H1 (cell line): ENCODE measurements at regions not wholly inside any gene's neighbourhood (a gene's known extent, or its start where the extent isn't known, plus 50 kb on each side); places are given as distances from the start of the nearest gene placed in this dataset.

ENCODE experiments used
- CTCF ChIA-PET: fragments of 300-600 bp; sonication (Branson Sonifier 250); formaldehyde crosslinking; loops from one replicate; lab custom pipeline; 2021; ENCODE audit not compliant: partially characterized antibody; lab: Charles Lee
- POLR2A ChIA-PET: fragments of 300-600 bp; sonication (Branson Sonifier 250); formaldehyde crosslinking; loops from one replicate; lab custom pipeline; 2021; ENCODE audit warnings: inconsistent platforms; ENCODE audit not compliant: partially characterized antibody; lab: Charles Lee
- DNase-seq, 2 experiments: peaks; one replicate each; pipeline versions ENCODE4 v3.0.0 to v3.0.0-alpha.2; 2010 to 2022; ENCODE audit warnings: low spot score in 2 of 2, low read depth in 1 of 2, mixed read lengths in 1 of 2
- FAIRE-seq: peaks from 2 replicates; lab custom pipeline; 2011; peaks lifted over from hg19 to GRCh38; lab: Jason Lieb, UNC
- H2AFZ ChIP-seq: 2 replicates; pipeline ENCODE4 v1.8.1; 2012; ENCODE audit warnings: low read length, inconsistent platforms
- H2AK5ac ChIP-seq: 2 replicates; pipeline ENCODE4 v1.6.1; 2013; ENCODE audit warnings: low read depth, low read length
- H2BK120ac ChIP-seq: replicated peaks from 2 replicates; pipeline ENCODE3; 2013; ENCODE audit warnings: low read depth, low read length, inconsistent platforms
- H2BK12ac ChIP-seq: 2 replicates; pipeline ENCODE4 v1.6.1; 2013; ENCODE audit warnings: low read depth, low read length
- H2BK15ac ChIP-seq: 2 replicates; pipeline ENCODE4 v1.6.1; 2013; ENCODE audit warnings: low read length
- H2BK20ac ChIP-seq: 2 replicates; pipeline ENCODE4 v1.6.1; 2013; ENCODE audit warnings: low read length
- H2BK5ac ChIP-seq: 2 replicates; pipeline ENCODE4 v1.6.1; 2013; ENCODE audit warnings: low read depth, low read length
- H3K14ac ChIP-seq: 2 replicates; pipeline ENCODE4 v1.6.1; 2013; ENCODE audit warnings: inconsistent platforms; ENCODE audit not compliant: insufficient read length
- H3K18ac ChIP-seq: 2 replicates; pipeline ENCODE4 v1.6.1; 2013; ENCODE audit warnings: low read length; ENCODE audit errors: extremely low read depth
- H3K23ac ChIP-seq: 2 replicates; pipeline ENCODE4 v1.6.1; 2013; ENCODE audit warnings: inconsistent platforms; ENCODE audit not compliant: insufficient read length
- H3K23me2 ChIP-seq: 2 replicates; pipeline ENCODE4 v1.6.1; 2013; ENCODE audit warnings: low read depth, low read length
- H3K27ac ChIP-seq: 2 replicates; pipeline ENCODE4 v1.6.1; 2011; ENCODE audit warnings: low read depth, low read length, inconsistent platforms
- H3K27me3 ChIP-seq, 4 experiments: replicated peaks in 1 of 4; 1 replicate in 1 of 4; 2 replicates in 3 of 4; pipeline versions ENCODE4 v1.6.1 to v1.8.1; 2011 to 2013; ENCODE audit warnings: low read length in 3 of 4, mild to moderate bottlenecking in 3 of 4, inconsistent platforms in 2 of 4, mixed read lengths in 2 of 4, moderate library complexity in 1 of 4; ENCODE audit not compliant: control insufficient read depth in 3 of 4, insufficient read depth in 3 of 4; ENCODE audit errors: extremely low read depth in 1 of 4
- H3K36me3 ChIP-seq, 4 experiments: 2 replicates each; pipeline versions ENCODE4 v1.6.1 to v1.8.1; 2011 to 2013; ENCODE audit warnings: mild to moderate bottlenecking in 4 of 4, low read length in 3 of 4, moderate library complexity in 2 of 4, control low read depth in 1 of 4, inconsistent platforms in 1 of 4; ENCODE audit not compliant: insufficient read depth in 4 of 4, control insufficient read depth in 2 of 4
- H3K4ac ChIP-seq: replicated peaks from 2 replicates; pipeline ENCODE3; 2013; ENCODE audit warnings: low read length, low read depth, mixed read lengths, inconsistent platforms; ENCODE audit not compliant: insufficient read length
- H3K4me1 ChIP-seq, 4 experiments: replicated peaks in 1 of 4; 1 replicate in 1 of 4; 2 replicates in 3 of 4; pipeline versions ENCODE4 v1.6.1 to v1.8.1; 2011 to 2013; ENCODE audit warnings: low read length in 3 of 4, inconsistent platforms in 2 of 4, mixed read lengths in 1 of 4; ENCODE audit not compliant: insufficient read depth in 4 of 4, control insufficient read depth in 3 of 4
- H3K4me2 ChIP-seq, 2 experiments: 2 replicates each; pipeline versions ENCODE4 v1.6.1 to v1.8.1; 2011 to 2013; ENCODE audit warnings: low read depth in 2 of 2, low read length in 2 of 2, control low read depth in 1 of 2, inconsistent platforms in 1 of 2, mild to moderate bottlenecking in 1 of 2; ENCODE audit not compliant: insufficient read depth in 1 of 2
- H3K4me3 ChIP-seq, 4 experiments: fragments of 200-600, 300-600 bp in 1 of 4; sonication (generic), shearing (Covaris generic), sonication (Bioruptor Twin) in 1 of 4; 2 replicates each; pipeline versions ENCODE4 v1.5.1 to v1.8.1; 2011 to 2016; ENCODE audit warnings: low read length in 4 of 4, low read depth in 3 of 4, control low read depth in 2 of 4, inconsistent platforms in 2 of 4, mild to moderate bottlenecking in 2 of 4, mixed read lengths in 1 of 4, moderate library complexity in 1 of 4; ENCODE audit not compliant: insufficient read depth in 2 of 4; ENCODE audit errors: extremely low read depth in 1 of 4
- H3K56ac ChIP-seq: replicated peaks from 2 replicates; pipeline ENCODE3; 2013; ENCODE audit warnings: low read depth, mild to moderate bottlenecking, mixed read lengths, low read length, inconsistent platforms; ENCODE audit not compliant: insufficient read length
- H3K79me1 ChIP-seq: 2 replicates; pipeline ENCODE4 v1.6.1; 2013; ENCODE audit warnings: low read depth, low read length, control low read depth
- H3K79me2 ChIP-seq, 2 experiments: 2 replicates each; pipeline versions ENCODE4 v1.6.1 to v1.8.1; 2012 to 2013; ENCODE audit warnings: low read length in 2 of 2, mild to moderate bottlenecking in 2 of 2, inconsistent platforms in 1 of 2; ENCODE audit not compliant: insufficient read depth in 2 of 2, control insufficient read depth in 1 of 2
- H3K9ac ChIP-seq, 4 experiments: replicated peaks in 1 of 4; 1 replicate in 1 of 4; 2 replicates in 3 of 4; pipeline versions ENCODE4 v1.6.1 to v1.8.1; 2011 to 2013; ENCODE audit warnings: low read depth in 3 of 4, low read length in 3 of 4, control low read depth in 2 of 4, mild to moderate bottlenecking in 2 of 4, moderate library complexity in 2 of 4, inconsistent platforms in 1 of 4; ENCODE audit errors: extremely low read depth in 1 of 4
- H3K9me3 ChIP-seq, 2 experiments: 2 replicates each; pipeline versions ENCODE4 v1.6.1 to v1.8.1; 2012 to 2013; ENCODE audit warnings: mild to moderate bottlenecking in 2 of 2, moderate library complexity in 2 of 2, control low read depth in 1 of 2, inconsistent platforms in 1 of 2, low read depth in 1 of 2, low read length in 1 of 2, mixed read lengths in 1 of 2; ENCODE audit not compliant: insufficient read depth in 2 of 2
- H4K20me1 ChIP-seq, 2 experiments: replicated peaks in 1 of 2; 2 replicates each; pipeline versions ENCODE3 to v1.8.1; 2011 to 2013; ENCODE audit warnings: inconsistent platforms in 2 of 2, low read length in 2 of 2, mild to moderate bottlenecking in 1 of 2; ENCODE audit not compliant: insufficient read depth in 2 of 2, control insufficient read depth in 1 of 2
- H4K5ac ChIP-seq: 2 replicates; pipeline ENCODE4 v1.6.1; 2013; ENCODE audit warnings: low read length, low read depth, mixed read lengths, inconsistent platforms; ENCODE audit not compliant: insufficient read length
- H4K8ac ChIP-seq: 2 replicates; pipeline ENCODE4 v1.8.0; 2013; ENCODE audit warnings: mild to moderate bottlenecking, moderate library complexity, low read length, inconsistent platforms; ENCODE audit not compliant: insufficient read depth; ENCODE audit errors: extremely low read depth
- H4K91ac ChIP-seq: replicated peaks from 2 replicates; pipeline ENCODE3; 2013; ENCODE audit warnings: low read length, mixed read lengths, inconsistent platforms; ENCODE audit not compliant: insufficient read length
- ATF3 ChIP-seq: IDR thresholded peaks from 2 replicates; pipeline ENCODE4 v1.6.1; 2011; ENCODE audit warnings: low read depth, mild to moderate bottlenecking, low read length; ENCODE audit not compliant: insufficient read depth
- CEBPB ChIP-seq: IDR thresholded peaks from 2 replicates; pipeline ENCODE4 v1.6.1; 2012; ENCODE audit warnings: low read depth, low read length
- EP300 ChIP-seq, 2 experiments: IDR thresholded peaks; 1 replicate in 1 of 2; 2 replicates in 1 of 2; pipeline ENCODE4 v1.6.1; 2011 to 2012; ENCODE audit warnings: low read depth in 2 of 2, low read length in 2 of 2, mild to moderate bottlenecking in 2 of 2, borderline replicate concordance in 1 of 2, inconsistent platforms in 1 of 2, moderate library complexity in 1 of 2
- FOSL1 ChIP-seq: IDR thresholded peaks from 2 replicates; pipeline ENCODE4 v1.6.1; 2011; ENCODE audit warnings: mild to moderate bottlenecking, low read depth, low read length, moderate library complexity; ENCODE audit not compliant: insufficient read depth
- JUN ChIP-seq: IDR thresholded peaks from 2 replicates; pipeline ENCODE4 v1.6.1; 2011; ENCODE audit warnings: low read depth, mild to moderate bottlenecking, improper control_type of control experiment, low read length
- PHF8 ChIP-seq: fragments of 200-600 bp; sonication (generic); conservative IDR thresholded peaks from 2 replicates; pipeline ENCODE4 v1.7.1; 2012; ENCODE audit warnings: low read depth, mild to moderate bottlenecking, inconsistent platforms, low read length, moderate library complexity
- POLR2A ChIP-seq, 2 experiments: IDR thresholded peaks; 1 replicate in 1 of 2; 2 replicates in 1 of 2; pipeline ENCODE4 v1.6.1; 2011; ENCODE audit warnings: low read depth in 2 of 2, low read length in 2 of 2, mild to moderate bottlenecking in 2 of 2; ENCODE audit errors: control extremely low read depth in 1 of 2
- RBBP5 ChIP-seq: IDR thresholded peaks from 2 replicates; pipeline ENCODE4 v1.7.1; 2012; ENCODE audit warnings: low read depth, mild to moderate bottlenecking, inconsistent platforms, low read length, moderate library complexity, borderline replicate concordance
- RNF2 ChIP-seq: fragments of 200-900, 300-1000 bp; sonication (generic); IDR thresholded peaks from 2 replicates; pipeline ENCODE4 v1.7.1; 2016; ENCODE audit warnings: borderline replicate concordance, low read depth, mild to moderate bottlenecking, antibody characterized with exemption, low read length; ENCODE audit not compliant: poor library complexity, severe bottlenecking; ENCODE audit errors: missing control alignments
- RXRA ChIP-seq: IDR thresholded peaks from 2 replicates; pipeline ENCODE4 v1.6.1; 2011; ENCODE audit warnings: low read depth, mild to moderate bottlenecking, low read length, moderate library complexity; ENCODE audit not compliant: insufficient read depth
- SAP30 ChIP-seq: fragments of 300-600 bp; sonication (generic); IDR thresholded peaks from 2 replicates; pipeline ENCODE4 v1.7.1; 2012; ENCODE audit warnings: low read length, moderate library complexity, mild to moderate bottlenecking, inconsistent platforms; ENCODE audit not compliant: insufficient read depth, insufficient replicate concordance
- SUZ12 ChIP-seq: fragments of 200-600 bp; sonication (generic); IDR thresholded peaks from 2 replicates; pipeline ENCODE4 v1.6.1; 2012; ENCODE audit warnings: mild to moderate bottlenecking, inconsistent platforms, low read length, moderate library complexity, mixed read lengths
- TAF1 ChIP-seq: IDR thresholded peaks from 2 replicates; pipeline ENCODE4 v1.6.1; 2011; ENCODE audit warnings: mild to moderate bottlenecking, low read depth, low read length
- USF2 ChIP-seq: IDR thresholded peaks from 2 replicates; pipeline ENCODE4 v1.6.1; 2011; ENCODE audit warnings: low read length, improper control_type of control experiment

- no peak overlapping the region for H3K23ac ChIP-seq
- ChIA-PET POLR2A (no interaction called here), CTCF (no interaction called here)
- no peaks in the 10 kb centered on the region for H3K79me2 ChIP-seq
- H2BK12ac ChIP-seq = no peak overlapping the region
- no peak overlapping the region for H2BK5ac ChIP-seq
- DNase-seq (no peak), FAIRE-seq (no peak)
- no peak overlapping the region for H3K56ac ChIP-seq
- no peaks in the 10 kb centered on the region for H3K4me1 ChIP-seq
- H4K8ac ChIP-seq = no peak overlapping the region
- H2BK20ac ChIP-seq = no peak overlapping the region
- no peak overlapping the region for H4K5ac ChIP-seq
- H3K36me3 ChIP-seq = no peaks in the 10 kb centered on the region
- no peak overlapping the region for H2AK5ac ChIP-seq
- H2BK15ac ChIP-seq = no peak overlapping the region
- H3K18ac ChIP-seq = no peak overlapping the region
- H3K9ac ChIP-seq = no peak overlapping the region
- H3K23me2 ChIP-seq = no peaks in the 10 kb centered on the region
- no peak overlapping the region for H3K14ac ChIP-seq
- H3K4me2 ChIP-seq = no peak overlapping the region
- H3K27ac ChIP-seq = no peak overlapping the region
- H2BK120ac ChIP-seq = no peak overlapping the region
- H3K4me3 ChIP-seq = no peak overlapping the region
- H4K91ac ChIP-seq = no peak overlapping the region
- no peaks in the 10 kb centered on the region for H3K79me1 ChIP-seq
- H3K27me3 ChIP-seq = no peaks in the 10 kb centered on the region
- no peak overlapping the region for H3K4ac ChIP-seq
- H3K9me3 ChIP-seq = no peaks in the 10 kb centered on the region
- H2AFZ ChIP-seq = no peak overlapping the region
- H4K20me1 ChIP-seq = no peaks in the 10 kb centered on the region
- TF ChIP-seq RXRA (no peak), USF2 (no peak), POLR2A (IDR thresholded peaks at IDR 0.05; ENCODE audit: control extremely low read depth in 1 of 2, low read depth in 2 of 2, low read length in 2 of 2) (no peak), SUZ12 (no peak), SAP30 (no peak), RBBP5 (no peak), TAF1 (no peak), FOSL1 (no peak), JUN (no peak), CEBPB (no peak), ATF3 (no peak), EP300 (IDR thresholded peaks at IDR 0.05; ENCODE audit: borderline replicate concordance in 1 of 2, low read depth in 2 of 2, low read length in 2 of 2) (no peak), RNF2 (no peak), PHF8 (no peak)
Measured at GRCh38 chr10:91108820-91109219, 111.6 kb upstream of the PCGF5 start.
